GM18951 (cell line): ENCODE measurements at regions not wholly inside any gene's neighbourhood (a gene's known extent, or its start where the extent isn't known, plus 50 kb on each side); places are given as distances from the start of the nearest gene placed in this dataset.
"Not testable (repeated sequence)": the region's sequence is repeated elsewhere in the genome, so short reads cannot be mapped to it uniquely, and the experiment has no call there.

Source experiments
- POLR2A ChIP-seq: IDR thresholded peaks from 4 replicates; pipeline ENCODE4 v1.6.1; 2011; ENCODE audit warnings: mild to moderate bottlenecking; ENCODE audit not compliant: insufficient read length, insufficient read depth; ENCODE audit errors: extremely low read depth
- in situ Hi-C: fragments of 300-500 bp; cut with MboI; formaldehyde crosslinking; loops from one replicate; pipeline ENCODE4 v1.12.0; 2022; ENCODE audit warnings: low sequenced_read_pairs, mixed read lengths, inconsistent platforms; ENCODE audit not compliant: unreplicated experiment

- in situ Hi-C loops, result no loop called here
- no peak for TF ChIP-seq POLR2A
Measured at GRCh38 chr10:108036265-108036664, 871.8 kb upstream of the SORCS1 start.

DNA sequence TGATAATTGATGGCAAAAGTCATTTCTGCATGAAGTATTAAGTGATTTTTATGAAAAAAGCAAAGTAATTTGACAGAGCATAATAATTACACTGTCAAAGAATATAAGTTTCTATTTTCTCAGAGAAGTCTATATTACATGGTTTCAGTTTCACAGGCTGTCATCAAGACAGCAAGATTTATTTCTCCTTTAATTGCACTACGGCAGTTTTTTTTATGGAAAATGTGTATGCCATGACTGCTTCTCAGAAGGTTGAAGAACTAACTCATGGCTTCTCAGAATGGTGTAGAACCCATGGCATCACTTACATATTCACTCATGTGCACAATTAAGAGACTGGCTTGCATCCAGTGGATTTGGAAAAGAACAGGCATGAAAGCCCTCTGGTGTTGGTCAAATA is 870.3 kb upstream of the SORCS1 start:
- in situ Hi-C loops, result no loop called here
- TF ChIP-seq POLR2A, result no peak

DNA sequence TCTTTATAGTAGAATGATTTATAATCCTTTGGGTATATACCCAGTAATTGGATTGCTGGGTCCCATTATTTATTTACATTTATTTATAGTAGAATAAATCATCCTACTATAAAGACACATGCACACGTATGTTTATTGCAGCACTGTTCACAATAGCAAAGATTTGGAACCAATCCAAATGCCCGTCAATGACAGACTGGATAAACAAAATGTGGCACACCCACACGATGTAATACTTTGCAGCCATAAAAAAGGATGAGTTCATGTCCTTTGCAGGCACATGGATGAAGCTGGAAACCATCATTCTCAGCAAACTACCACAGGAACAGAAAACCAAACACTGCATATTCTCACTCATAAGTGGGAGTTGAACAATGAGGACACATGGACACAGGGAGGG is 869.0 kb upstream of the SORCS1 start:
- in situ Hi-C loops, result not testable (repeated sequence)

DNA sequence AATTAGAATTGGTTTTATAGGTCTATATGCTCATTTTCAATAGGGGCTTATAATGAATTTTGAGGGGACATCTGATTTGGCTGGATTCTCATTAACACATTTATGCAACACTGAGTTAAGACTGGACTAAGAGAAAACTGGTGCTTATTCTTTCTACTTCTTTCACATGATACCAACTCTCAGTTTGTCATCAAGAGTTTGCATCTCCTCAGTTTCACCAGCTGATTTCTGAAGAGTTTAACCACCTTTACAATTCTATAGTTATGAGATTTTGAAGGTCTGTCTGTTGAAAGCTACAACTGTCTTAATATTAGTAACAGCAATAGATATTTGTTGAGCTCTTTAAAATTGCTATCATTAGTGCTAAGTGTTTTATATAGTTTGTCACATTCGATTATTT is 867.0 kb upstream of the SORCS1 start:
- no peak for TF ChIP-seq POLR2A
- in situ Hi-C loops, result no loop called here

- no peak for TF ChIP-seq POLR2A
- in situ Hi-C loops, result no loop called here
Measured at GRCh38 chr10:108014902-108015177, 850.3 kb upstream of the SORCS1 start.

DNA sequence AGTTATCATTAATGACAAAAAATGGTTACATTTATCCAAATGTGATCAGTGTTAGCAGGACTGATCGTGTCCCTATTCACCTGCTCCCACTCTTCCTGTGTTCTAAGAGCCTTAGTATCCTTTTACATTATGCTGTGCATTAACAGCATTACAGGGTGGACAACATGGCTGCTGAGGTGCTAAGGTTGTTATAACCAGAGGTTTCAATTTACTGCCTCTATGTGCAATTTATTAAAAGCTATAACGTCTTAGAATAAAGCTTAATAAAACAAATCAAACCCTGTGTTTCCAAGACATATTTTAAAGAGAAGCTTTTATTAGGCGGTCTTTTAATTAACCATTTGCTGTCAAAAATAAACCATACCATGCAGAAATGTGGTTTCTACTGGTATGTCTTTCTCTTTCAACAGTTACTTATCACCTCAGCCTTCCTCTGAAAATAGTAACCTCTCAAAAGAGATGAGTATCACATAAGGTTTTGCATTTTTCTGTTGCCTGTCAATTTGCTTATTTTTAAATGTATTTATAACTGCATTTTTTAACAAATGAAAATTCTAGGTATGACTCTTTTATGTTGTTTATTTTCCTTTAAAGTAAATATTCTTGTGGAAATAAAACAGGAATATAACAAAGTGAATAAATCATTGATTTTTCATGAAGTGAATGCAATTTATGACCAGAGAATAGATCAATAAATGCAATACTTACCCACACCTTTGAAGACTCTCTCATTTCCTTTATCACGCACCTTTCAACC is 849.8 kb upstream of the SORCS1 start:
- in situ Hi-C loops, result no loop called here
- no peak for TF ChIP-seq POLR2A

GRCh38 chr10:108005627-108006026 is 841.1 kb upstream of the SORCS1 start:
- TF ChIP-seq POLR2A, result no peak
- in situ Hi-C loops, result no loop called here

DNA sequence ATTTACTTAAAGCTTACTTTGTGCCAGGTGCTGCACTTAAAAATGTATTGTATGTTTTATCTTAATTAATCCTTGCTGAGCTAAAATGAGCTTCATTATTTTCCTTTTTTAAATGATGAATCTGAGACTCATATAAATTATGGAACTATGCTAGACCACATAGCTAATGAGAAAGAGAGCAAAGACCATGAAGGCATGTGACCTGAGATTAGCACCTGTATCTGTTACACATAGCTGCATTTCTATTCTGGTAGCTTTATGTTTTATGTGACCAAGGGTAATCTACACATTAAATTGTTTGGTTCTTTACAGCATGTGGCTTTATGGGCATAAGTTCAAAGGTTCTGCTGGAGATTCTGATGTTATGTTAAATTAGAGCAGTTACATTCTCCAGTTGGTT is 839.1 kb upstream of the SORCS1 start:
- no peak for TF ChIP-seq POLR2A
- in situ Hi-C loops, result no loop called here

GRCh38 chr10:108003061-108003460 is 838.6 kb upstream of the SORCS1 start:
- in situ Hi-C loops, result no loop called here
- no peak for TF ChIP-seq POLR2A

GRCh38 chr10:108000365-108000764 is 835.9 kb upstream of the SORCS1 start:
- in situ Hi-C loops, result no loop called here
- no peak for TF ChIP-seq POLR2A

- in situ Hi-C loops, result no loop called here
- TF ChIP-seq POLR2A, result no peak
Measured at GRCh38 chr10:107994621-107995270, 830.2 kb upstream of the SORCS1 start.

DNA sequence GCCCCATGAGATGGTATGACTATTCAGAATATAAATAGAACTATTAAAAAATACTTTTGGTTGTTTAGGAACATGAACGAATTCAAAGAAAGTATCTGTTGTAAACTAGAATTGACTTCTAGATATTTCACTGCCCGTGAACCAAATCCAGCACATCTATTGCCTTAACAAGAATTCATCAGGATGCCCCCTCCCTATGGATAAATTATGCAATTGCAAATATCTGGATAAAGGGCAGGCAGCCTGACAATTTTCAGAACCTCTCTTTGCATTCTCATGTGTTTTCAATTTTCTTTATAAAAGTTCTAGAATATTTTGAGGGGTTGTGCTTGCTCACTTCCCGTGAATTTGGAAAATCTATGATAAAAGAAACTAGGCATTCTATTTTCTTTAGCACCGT is 822.1 kb upstream of the SORCS1 start:
- in situ Hi-C loops, result no loop called here

GRCh38 chr10:107984581-107984980 is 820.1 kb upstream of the SORCS1 start:
- TF ChIP-seq POLR2A, result no peak
- in situ Hi-C loops, result no loop called here

More for the DNA sequence above, 822.1 kb upstream of the SORCS1 start:
- no peak for TF ChIP-seq POLR2A

DNA sequence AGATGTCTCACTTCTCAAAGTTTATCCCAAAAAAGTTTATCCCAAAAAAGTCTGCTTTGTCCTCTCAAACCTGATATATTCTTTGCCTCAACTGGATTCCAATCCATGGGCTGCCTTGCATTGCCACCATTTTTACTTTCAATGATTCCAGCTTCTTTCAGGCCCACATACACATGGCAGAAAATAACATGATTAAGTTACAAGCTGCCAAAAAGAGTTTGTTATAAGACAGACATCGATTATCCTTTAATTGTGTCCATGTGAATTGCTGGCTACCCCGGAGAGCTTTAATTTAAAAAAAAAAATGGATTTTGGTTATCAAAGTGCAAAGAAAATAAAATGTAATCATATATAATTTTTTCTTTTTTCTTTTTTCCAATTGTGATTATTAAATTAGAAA is 819.6 kb upstream of the SORCS1 start:
- no peak for TF ChIP-seq POLR2A

More for the DNA sequence above, 819.6 kb upstream of the SORCS1 start:
- in situ Hi-C loops, result no loop called here
